ENCODE measurements at regions not wholly inside any gene's neighbourhood (a gene's known extent, or its start where the extent isn't known, plus 50 kb on each side); places are given as distances from the start of the nearest gene placed in this dataset.

DNA sequence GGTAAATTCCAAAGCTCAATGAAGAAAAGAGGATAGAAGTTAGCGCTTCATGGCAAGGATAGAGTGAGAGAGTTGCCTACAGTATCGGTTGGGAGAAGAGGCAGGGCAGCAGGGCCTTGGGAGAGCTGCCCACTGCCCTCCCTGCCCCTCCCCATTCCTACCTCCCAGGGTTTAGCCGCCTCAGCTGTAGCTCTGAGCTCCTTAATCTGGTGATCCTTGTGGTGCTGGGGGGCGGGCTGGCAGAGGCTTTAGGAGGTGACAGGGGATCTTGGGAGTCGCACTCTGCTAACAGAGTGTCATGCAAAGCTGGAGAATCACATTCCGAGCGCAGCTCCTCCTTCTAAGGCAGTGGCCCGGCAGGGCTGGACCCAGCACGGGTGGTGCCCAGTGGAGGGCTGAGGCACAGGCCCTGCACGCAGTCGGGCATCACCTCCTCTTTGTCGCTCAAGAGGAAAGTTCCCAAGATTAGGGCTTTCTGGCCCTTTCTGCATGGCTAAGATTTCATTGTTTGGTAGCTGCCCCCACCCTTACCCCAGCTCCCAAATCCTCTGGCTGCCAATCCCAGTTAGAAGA lies 57.1 kb upstream of the POLG start:
- DNase-seq, result no peak
- H3K4me1 ChIP-seq, result no peaks in the 10 kb centered on the region
- intact Hi-C loops (cut with DNase I; ENCODE audit: low total_unique reads), result no loop called here
- no peaks in the 10 kb centered on the region for H3K9me3 ChIP-seq
- WGBS, 5 donors, result 31 to 39% (median 37%) methylated on average over 8 to 12 of the region's 12 CpGs
- H3K27ac ChIP-seq, result no peak overlapping the region
- H3K27me3 ChIP-seq, result peaks cover 0 to 85% (median 15%) of the 10 kb centered on the region in 3 donors
- H3K4me3 ChIP-seq, result no peak overlapping the region
- TF ChIP-seq, protein P1, sequence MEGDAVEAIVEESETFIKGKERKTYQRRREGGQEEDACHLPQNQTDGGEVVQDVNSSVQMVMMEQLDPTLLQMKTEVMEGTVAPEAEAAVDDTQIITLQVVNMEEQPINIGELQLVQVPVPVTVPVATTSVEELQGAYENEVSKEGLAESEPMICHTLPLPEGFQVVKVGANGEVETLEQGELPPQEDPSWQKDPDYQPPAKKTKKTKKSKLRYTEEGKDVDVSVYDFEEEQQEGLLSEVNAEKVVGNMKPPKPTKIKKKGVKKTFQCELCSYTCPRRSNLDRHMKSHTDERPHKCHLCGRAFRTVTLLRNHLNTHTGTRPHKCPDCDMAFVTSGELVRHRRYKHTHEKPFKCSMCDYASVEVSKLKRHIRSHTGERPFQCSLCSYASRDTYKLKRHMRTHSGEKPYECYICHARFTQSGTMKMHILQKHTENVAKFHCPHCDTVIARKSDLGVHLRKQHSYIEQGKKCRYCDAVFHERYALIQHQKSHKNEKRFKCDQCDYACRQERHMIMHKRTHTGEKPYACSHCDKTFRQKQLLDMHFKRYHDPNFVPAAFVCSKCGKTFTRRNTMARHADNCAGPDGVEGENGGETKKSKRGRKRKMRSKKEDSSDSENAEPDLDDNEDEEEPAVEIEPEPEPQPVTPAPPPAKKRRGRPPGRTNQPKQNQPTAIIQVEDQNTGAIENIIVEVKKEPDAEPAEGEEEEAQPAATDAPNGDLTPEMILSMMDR (IDR thresholded peaks at IDR 0.05), result no peak
- TF ChIP-seq POLR2AphosphoS5 (IDR thresholded peaks at IDR 0.05) (no peak), EP300 (IDR thresholded peaks at IDR 0.05) (no peak), POLR2A (IDR thresholded peaks at IDR 0.05) (no peak)
- no peaks in the 10 kb centered on the region for H3K36me3 ChIP-seq

DNA sequence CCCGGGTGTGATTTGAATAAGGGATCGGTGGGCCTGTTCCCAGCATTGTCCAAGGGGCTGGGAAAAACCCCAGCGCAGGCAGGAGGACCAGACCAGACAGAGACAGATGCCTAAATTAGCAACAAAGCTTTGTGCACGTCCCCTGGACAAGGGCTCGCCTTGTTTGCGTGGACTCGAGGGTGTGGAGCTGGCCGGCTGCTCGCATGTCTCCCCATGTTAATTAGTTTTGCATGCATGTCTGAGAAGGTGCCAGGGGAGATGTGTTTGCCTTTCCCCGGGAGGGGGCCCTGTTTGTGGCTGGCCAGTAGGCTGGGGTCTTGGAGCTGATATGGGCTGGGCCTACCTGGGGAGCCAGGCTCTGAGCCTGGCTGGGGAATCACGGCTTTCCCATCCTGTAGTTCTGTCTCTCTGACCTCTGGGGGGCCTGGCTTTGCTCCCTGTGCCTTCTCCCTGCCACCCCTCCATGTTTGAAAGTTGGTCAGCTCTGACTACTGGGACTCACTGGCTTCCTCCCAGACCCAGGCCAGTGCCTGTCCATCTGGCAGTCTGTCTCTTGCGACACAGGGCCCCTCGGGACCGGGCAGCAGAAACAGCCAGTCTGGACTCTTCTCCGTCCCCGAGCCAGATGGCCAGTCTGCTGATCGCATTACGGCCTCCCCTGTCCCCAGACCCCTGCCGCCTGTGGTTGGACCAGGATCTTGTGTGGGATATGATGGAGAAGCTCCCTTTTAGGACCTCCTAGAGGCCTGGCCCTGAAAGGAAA lies 55.4 kb upstream of the POLG start:
- TF ChIP-seq POLR2AphosphoS5 (IDR thresholded peaks at IDR 0.05), result no peak
- TF ChIP-seq POLR2A (IDR thresholded peaks at IDR 0.05), result no peak
- Histone ChIP-seq H3K9me3 (no peaks in the 10 kb centered on the region), H3K27ac (no peak overlapping the region), H3K4me3 (no peak overlapping the region), H3K27me3 (peaks cover 0 to 76% (median 3%) of the 10 kb centered on the region in 3 donors), H3K36me3 (no peaks in the 10 kb centered on the region), H3K4me1 (no peaks in the 10 kb centered on the region)
- intact Hi-C loops (cut with DNase I; ENCODE audit: low total_unique reads), result no loop called here
- 60 to 71% (median 65%) methylated on average over 11 to 19 of the region's 19 CpGs for WGBS, 5 donors
- no peak for DNase-seq

DNA sequence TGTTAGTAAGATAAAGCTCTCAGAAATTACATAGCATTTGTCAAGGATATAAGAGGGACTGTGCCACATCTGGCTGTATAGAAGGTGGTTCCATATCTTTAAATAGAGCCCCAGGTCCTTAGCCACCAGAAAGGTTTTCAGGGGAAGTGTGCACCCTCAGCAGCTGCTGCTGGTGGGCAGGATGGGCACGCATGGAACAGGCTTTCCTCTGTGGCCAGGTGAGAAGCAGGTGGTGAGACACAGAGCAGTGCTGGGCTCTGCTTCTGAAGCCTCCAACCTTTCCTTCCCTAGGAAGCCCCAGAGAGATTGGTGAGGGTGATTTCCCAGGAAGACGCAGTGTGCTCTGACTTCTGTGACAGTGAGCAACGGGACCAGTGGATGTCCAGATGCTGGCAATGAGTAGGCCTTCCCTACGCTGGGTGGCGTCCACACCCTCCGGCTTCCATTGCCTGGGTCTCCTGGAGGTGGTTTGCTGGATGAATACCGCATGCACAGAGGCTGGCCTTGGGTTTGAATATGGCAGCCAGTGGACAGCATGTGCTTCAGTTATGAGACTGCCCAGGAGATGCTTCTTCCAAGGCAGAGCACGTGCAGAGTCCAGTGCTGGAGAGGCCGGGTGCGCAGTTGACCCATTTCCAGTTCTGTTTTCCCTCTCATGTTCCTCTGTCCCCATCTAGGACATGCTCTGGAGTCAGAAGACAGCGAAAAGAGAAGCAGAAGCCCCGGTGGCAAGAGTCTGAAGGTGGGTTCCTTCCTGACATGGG lies 52.7 kb upstream of the POLG start:
- Histone ChIP-seq H3K4me3 (no peak overlapping the region), H3K27ac (no peak overlapping the region), H3K4me1 (peaks cover 0 to 7% (median 0%) of the 10 kb centered on the region in 4 donors), H3K27me3 (peaks cover 0 to 74% (median 0%) of the 10 kb centered on the region in 3 donors), H3K9me3 (no peaks in the 10 kb centered on the region), H3K36me3 (no peaks in the 10 kb centered on the region)
- DNase-seq, result no peak
- TF ChIP-seq POLR2A (IDR thresholded peaks at IDR 0.05), result no peak
- no peak for TF ChIP-seq EP300 (IDR thresholded peaks at IDR 0.05)
- no peak for TF ChIP-seq POLR2AphosphoS5 (IDR thresholded peaks at IDR 0.05)
- TF ChIP-seq, protein P1 (IDR thresholded peaks at IDR 0.05), result no peak
- WGBS, 5 donors, result 83 to 91% (median 85%) methylated on average over 9 to 12 of the region's 12 CpGs
- intact Hi-C loops (cut with DNase I; ENCODE audit: low total_unique reads), result no loop called here

DNA sequence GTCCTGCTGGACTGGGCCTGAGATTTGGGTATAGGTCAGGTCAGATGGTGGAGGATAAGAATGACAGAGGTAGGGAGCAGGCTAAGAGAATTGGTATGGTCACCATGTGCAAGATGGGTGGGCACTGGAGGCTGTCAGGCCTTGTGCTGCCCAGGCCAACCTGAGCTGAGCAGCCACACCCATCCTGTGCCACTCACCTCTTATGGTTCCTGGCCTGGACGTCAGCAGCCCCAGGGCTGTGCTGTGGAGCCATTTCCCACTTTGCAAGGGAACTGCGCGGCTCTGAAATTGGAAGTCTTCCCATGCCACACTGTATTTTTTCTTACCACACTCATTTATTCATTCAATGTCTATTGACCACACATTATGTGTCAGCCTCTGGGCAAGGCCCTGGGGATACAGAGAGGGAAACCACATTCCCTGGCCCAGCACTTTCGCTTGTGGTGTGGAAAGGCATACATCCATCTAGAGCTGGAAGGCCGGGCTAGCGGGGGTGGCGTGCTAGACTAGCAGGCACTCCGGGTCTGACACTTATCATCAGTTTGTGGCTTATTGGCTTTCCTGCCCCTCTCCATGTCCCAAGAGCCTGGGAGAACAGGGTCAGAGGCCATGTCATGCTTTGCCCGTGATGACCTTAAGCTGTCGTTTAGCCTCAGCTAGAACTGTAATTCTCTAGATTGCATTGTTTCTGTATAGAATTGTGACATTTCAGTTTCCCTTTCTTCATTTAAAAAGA lies 51.1 kb upstream of the POLG start:
- H3K4me3 ChIP-seq, result no peak overlapping the region
- H3K36me3 ChIP-seq, result no peaks in the 10 kb centered on the region
- intact Hi-C loops (cut with DNase I; ENCODE audit: low total_unique reads), result no loop called here
- 69 to 86% (median 81%) methylated on average over 10 of the region's 10 CpGs for WGBS, 5 donors
- TF ChIP-seq POLR2A (IDR thresholded peaks at IDR 0.05) (no peak), EP300 (IDR thresholded peaks at IDR 0.05) (no peak), POLR2AphosphoS5 (IDR thresholded peaks at IDR 0.05) (no peak)
- TF ChIP-seq, protein P1 (IDR thresholded peaks at IDR 0.05), result no peak
- H3K4me1 ChIP-seq, result peaks cover 0 to 7% (median 0%) of the 10 kb centered on the region in 4 donors
- H3K9me3 ChIP-seq, result no peaks in the 10 kb centered on the region
- no peak overlapping the region for H3K27ac ChIP-seq
- H3K27me3 ChIP-seq, result peaks cover 0 to 74% (median 10%) of the 10 kb centered on the region in 3 donors
- no peak for DNase-seq

Data from stomach (tissue), 8 donors.